GM21390 (cell line): ENCODE measurements at regions not wholly inside any gene's neighbourhood (a gene's known extent, or its start where the extent isn't known, plus 50 kb on each side); places are given as distances from the start of the nearest gene placed in this dataset.
"Not testable (repeated sequence)": the region's sequence is repeated elsewhere in the genome, so short reads cannot be mapped to it uniquely, and the experiment has no call there.

Experiments used
- ATAC-seq: cut with Tn5 transposase; IDR thresholded peaks from one replicate; pipeline ENCODE4 v1.9.1; 2021; ENCODE audit not compliant: unreplicated experiment

DNA sequence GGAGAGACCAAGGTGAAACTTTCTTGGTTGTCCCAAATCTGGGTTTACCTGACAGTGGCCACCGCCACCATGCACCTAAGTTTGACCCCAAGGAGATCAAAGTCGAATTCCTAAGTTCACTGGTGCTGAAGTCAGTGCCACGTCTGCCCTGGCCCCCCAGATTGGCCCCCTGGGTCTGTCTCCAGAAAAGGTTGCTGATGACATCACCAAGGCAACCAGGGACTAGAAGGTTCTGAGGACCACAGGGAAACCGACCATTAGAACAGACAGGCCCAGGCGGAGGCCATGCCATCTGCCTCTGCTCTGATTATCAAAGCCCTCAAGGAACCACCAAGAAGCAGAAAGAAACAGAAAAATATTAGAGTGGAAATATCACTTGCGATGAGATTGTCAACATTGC is 91.2 kb downstream of the DLL1 start:
- no peak for ATAC-seq

- ATAC-seq = no peak
Observed at GRCh38 chr6:170198298-170198697, 92.6 kb downstream of the DLL1 start.

DNA sequence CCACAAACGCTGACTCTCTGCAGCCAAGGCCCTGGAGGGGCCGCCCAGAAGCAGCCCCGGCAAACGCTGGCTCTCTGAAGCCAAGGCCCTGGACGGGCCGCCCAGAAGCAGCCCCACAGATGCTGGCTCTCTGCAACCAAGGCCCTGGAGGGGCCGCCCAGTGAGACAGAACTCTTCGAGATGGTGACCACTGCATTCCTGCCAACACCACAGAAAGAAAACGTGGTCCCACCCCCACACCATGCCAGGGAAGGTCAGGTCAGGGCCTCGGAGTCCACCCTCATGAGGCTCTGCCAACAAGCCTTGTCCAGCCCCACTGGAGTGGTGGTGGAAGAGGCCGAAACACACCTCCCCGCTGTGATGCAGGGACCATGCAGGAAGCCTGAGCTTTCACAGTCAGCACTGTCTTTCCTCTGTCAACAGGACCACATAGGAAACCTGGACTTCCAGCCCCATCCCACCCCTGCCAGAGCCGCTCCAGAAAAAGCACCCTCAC is 97.5 kb downstream of the DLL1 start:
- no peak for ATAC-seq

DNA sequence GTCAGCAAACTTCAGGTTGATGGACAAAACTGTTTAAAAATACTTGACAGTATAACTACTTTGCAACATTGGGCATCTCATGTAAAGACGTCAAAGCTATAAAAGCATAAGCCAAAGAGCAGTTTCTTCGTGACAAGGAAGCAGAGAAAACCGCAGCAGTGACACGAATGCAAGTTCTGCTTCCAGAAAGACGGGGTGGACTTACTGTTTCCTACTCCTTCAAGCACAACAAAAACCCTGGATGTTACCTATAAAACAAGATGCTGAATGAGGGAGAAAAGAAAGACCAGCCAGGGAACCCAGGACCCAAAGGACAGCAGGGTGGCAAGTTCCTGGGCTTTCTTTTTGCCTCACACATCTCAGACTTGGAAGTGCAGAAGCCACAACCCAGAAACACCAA is 98.0 kb downstream of the DLL1 start:
- ATAC-seq = no peak

- not testable (repeated sequence) for ATAC-seq
Observed at GRCh38 chr6:170192101-170192500, 98.8 kb downstream of the DLL1 start.

DNA sequence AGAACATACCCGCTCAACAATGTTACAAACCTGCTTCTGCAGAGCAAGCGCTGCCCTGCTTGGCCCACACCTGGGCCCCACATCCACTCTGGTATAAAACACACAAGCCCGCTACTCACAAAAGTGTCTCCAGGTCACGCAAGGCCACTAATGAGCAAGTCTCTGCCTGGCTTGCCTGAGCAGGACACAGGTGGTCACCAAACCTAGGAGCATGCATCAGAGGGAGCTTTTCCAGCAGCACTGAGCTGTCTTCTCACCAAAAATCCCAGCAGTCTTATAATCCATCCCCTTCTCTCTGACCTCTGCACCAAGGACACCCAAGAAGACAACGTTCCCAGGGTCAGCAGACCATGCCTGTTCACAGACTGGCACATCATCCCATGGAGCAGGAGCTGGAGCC is 100.8 kb downstream of the DLL1 start:
- ATAC-seq = no peak

GRCh38 chr6:170189236-170189635 is 101.6 kb downstream of the DLL1 start:
- ATAC-seq = no peak

DNA sequence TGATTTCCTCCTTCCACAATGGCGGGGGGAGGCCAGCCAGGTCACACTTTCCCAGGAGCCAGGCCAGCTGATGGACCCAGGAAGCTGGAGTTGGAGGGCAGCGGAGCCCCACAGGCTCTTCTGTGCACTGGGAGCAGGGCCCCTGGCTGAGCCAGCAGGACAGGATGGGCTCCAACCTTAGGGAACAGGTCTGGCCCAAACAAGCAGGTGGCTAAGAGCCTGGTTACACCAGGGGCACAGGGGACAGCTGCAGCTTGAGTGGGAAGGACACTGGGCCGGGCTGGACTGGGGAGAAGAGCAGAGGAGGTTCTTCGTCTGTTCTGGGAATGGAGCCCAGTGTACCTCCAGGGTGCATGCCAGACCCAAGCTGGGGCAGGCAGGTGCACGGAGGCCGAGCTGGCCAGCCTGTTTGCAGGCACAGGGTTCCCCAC is 102.3 kb downstream of the DLL1 start:
- ATAC-seq = no peak

- ATAC-seq = no peak
Observed at GRCh38 chr6:170187669-170188566, 103.0 kb downstream of the DLL1 start.

GRCh38 chr6:170186941-170187668 is 103.8 kb downstream of the DLL1 start:
- no peak for ATAC-seq

DNA sequence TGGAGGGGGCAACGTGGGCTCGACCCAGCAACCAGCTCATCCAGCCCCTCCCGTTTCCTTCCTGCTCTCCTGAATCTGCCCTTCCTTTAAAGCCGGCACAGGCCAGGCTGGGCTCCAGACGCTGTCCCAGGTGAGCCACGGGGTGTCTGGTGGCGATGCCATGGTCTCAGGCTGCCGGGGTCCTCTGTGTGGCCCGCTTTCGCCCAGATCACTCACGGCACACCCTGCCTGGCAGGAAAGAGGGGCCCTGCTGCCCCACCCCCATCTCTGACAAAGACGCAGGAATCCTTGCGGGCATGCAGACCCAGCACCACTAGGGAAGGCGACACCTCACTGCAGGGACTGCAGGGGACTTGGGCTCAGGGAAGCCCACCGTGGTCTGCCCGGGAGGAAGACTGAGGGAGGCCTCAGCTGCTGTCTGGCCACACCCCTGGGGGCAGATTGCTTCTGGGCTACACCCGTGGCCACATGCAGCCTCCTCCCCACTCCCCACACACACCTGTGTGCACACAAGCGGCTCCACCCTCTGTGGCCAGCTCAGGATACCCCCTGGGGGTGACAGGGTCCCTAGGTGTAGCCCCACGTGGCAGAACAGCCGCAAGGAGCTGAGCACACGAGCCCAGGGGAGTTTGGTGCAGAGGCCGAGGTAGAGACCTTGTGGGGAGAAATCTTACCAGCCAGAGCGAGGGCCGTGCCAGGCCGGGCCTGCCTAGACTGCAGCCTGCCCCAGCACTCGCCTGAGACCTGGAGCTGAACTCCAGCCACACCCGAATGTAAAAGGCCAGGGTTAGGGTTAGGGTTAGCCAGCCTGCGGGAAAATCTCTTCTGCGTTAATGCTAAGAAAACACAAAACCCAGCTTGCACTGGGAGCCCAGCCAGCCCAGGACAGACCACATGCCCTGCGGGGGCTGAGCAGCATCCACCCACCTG is 104.6 kb downstream of the DLL1 start:
- ATAC-seq = no peak

GRCh38 chr6:170185175-170185978 is 105.5 kb downstream of the DLL1 start:
- no peak for ATAC-seq

- no peak for ATAC-seq
Observed at GRCh38 chr6:170184316-170184715, 106.6 kb downstream of the DLL1 start.

- no peak for ATAC-seq
Observed at GRCh38 chr6:170183521-170183920, 107.4 kb downstream of the DLL1 start.

DNA sequence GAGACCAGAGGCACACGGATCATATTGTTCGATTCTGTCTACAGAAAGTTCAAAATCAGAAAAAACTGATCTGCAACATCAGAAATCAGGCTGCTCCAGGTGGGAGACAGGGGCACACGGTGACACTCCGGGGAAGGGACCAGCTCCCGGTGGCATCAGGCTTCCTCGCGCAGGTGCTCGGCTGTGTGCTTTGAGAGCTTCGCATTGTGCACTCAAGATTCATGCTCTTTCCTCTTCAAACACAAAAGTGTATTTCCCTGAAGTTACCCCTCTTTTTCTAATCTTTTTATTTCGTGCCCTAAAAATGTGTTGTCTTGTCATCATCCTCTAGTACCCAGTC is 108.1 kb downstream of the DLL1 start:
- no peak for ATAC-seq

DNA sequence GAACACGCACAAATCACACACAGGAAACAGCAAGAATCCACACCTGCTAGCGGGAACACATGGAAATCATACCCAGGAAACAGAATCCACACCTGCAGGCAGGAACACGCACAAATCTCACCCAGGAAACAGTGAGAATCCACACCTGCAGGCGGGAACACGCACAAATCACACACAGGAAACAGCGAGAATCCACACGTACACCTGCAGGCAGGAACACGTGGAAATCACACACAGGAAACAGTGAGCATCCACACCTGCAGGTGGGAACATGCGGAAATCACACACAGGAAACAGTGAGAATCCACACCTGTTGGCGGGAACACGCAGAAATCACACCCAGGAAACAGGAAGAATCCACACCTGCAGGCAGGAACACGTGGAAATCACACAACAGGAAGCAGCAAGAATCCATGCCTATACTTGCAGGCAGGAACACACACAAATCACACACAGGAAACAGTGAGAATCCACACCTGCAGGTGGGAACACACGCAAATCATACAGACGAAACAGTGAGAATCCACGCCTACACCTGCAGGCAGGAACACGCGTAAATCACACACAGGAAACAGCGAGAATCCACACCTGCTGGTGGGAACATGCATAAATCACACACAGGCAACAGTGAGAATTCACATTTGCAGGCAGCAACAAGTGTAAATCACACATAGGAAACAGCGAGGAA is 108.6 kb downstream of the DLL1 start:
- ATAC-seq = no peak

GRCh38 chr6:170181338-170181690 is 109.6 kb downstream of the DLL1 start:
- no peak for ATAC-seq

GRCh38 chr6:170180671-170181337 is 110.1 kb downstream of the DLL1 start:
- no peak for ATAC-seq

DNA sequence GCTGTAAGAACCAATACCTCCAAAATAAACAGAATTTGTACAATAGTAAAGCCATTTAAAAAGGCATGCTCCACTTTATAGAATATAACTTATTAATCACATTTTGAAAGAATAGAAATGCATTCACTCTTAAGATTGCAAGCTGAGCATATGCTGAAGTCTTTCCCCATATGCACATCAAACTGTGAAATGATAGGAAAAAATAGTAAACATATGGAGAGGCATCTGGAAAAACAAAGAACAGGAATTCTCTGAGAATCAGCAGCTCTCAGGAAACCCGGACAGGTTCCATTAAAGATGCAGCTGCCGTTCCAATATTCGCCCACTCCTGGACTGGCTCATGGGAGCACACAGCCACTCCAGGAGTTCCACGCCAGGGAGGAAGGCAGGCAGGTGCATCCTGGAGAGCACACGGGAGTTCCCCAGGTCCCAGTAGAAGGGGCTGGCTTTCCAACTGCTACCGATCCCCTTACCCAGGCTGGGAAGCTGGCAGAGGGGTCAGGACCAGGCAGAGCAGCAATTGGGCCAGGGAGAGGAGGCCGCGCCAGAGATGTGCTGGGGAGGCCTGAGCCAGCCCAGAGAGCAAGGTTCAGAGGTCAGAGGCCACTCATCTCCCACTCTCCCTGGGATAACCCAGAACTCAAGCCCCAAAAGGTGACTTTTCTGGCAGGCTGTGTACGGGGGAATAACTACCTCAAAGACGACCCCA is 111.1 kb downstream of the DLL1 start:
- no peak for ATAC-seq
